Naive thymus-derived CD8-positive, alpha-beta T cell (primary cell): ENCODE measurements at regions not wholly inside any gene's neighbourhood (a gene's known extent, or its start where the extent isn't known, plus 50 kb on each side); places are given as distances from the start of the nearest gene placed in this dataset.
"Not testable (repeated sequence)": the region's sequence is repeated elsewhere in the genome, so short reads cannot be mapped to it uniquely, and the experiment has no call there.

Source experiments
- ATAC-seq, 2 donors: fragments of 150-1000 bp; cut with Tn5 transposase in 1 of 2; sonication (Bioruptor Pico), chemical (Tn5 transposase) in 1 of 2; 1 replicate in 1 of 2; 2 replicates in 1 of 2; pipeline ENCODE4 v1.10.0; 2021; ENCODE audit warnings: mild to moderate bottlenecking in 2 of 2, moderate library complexity in 2 of 2
- POLR2A ChIA-PET: fragments of 350-600 bp; sonication (Branson Sonifier 250); formaldehyde crosslinking; loops from one replicate; lab custom pipeline; 2021; ENCODE audit warnings: antibody characterized with exemption; lab: Charles Lee
- DNase-seq, 10 donors: peaks; one replicate each; pipeline versions ENCODE4 v3.0.0 to v3.0.0-alpha.2; 2020 to 2022
- H3K27ac Mint-ChIP-seq, 10 donors: one replicate each; pipeline ENCODE4 v1.8.0; 2020 to 2022; ENCODE audit warnings: mild to moderate bottlenecking in 10 of 10, mixed read lengths in 10 of 10, moderate library complexity in 4 of 10, inconsistent platforms in 1 of 10
- H3K27me3 Mint-ChIP-seq, 5 donors: one replicate each; pipeline ENCODE4 v1.8.0; 2021 to 2022; ENCODE audit warnings: mixed read lengths in 5 of 5
- H3K36me3 Mint-ChIP-seq, 3 donors: one replicate each; pipeline ENCODE4 v1.8.0; 2020 to 2022; ENCODE audit warnings: mixed read lengths in 3 of 3, mild to moderate bottlenecking in 2 of 3, inconsistent platforms in 1 of 3
- H3K4me1 Mint-ChIP-seq, 4 donors: one replicate each; pipeline ENCODE4 v1.8.0; 2021 to 2022; ENCODE audit warnings: mixed read lengths in 4 of 4
- H3K4me3 Mint-ChIP-seq, 10 donors: one replicate each; pipeline ENCODE4 v1.8.0; 2020 to 2022; ENCODE audit warnings: mild to moderate bottlenecking in 10 of 10, mixed read lengths in 10 of 10, moderate library complexity in 6 of 10, inconsistent platforms in 1 of 10
- H3K9me3 Mint-ChIP-seq, 9 donors: one replicate each; pipeline ENCODE4 v1.8.0; 2020 to 2022; ENCODE audit warnings: mixed read lengths in 9 of 9, mild to moderate bottlenecking in 3 of 9, inconsistent platforms in 1 of 9, moderate library complexity in 1 of 9

GRCh38 chr9:22790329-22790728 is 343.7 kb downstream of the DMRTA1 start:
- H3K4me3 Mint-ChIP-seq: no peak overlapping the region
- no peaks in the 10 kb centered on the region for H3K4me1 Mint-ChIP-seq
- H3K36me3 Mint-ChIP-seq: peaks cover 0 to 5% (median 0%) of the 10 kb centered on the region in 3 donors
- POLR2A ChIA-PET: no interaction called here
- H3K9me3 Mint-ChIP-seq: peaks cover 2 to 31% (median 15%) of the 10 kb centered on the region in 9 donors
- ATAC-seq (no peak), DNase-seq (no peak)
- H3K27ac Mint-ChIP-seq: no peak overlapping the region
- H3K27me3 Mint-ChIP-seq: no peaks in the 10 kb centered on the region

DNA sequence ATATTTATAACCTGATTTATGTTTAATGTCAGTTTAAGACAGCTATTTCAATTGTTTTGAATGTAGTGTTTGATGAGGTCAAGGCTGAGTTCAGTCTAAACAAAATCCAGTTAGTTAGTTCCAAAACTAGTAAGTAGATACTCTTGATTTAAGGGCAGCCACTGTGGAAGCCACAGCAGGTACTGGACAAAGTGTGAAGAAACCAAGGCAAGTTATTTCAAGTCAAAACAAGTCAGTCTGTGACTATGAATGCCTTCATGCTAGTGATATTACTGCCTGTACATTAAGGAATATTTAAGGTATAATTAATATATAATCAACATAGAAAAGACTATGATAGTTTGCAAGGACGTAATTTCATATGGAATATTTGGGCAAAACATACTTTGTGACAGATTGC is 362.3 kb downstream of the DMRTA1 start:
- H3K4me1 Mint-ChIP-seq: no peaks in the 10 kb centered on the region
- H3K36me3 Mint-ChIP-seq: no peaks in the 10 kb centered on the region
- ATAC-seq: no peak
- no peak for DNase-seq
- H3K27ac Mint-ChIP-seq: no peak overlapping the region
- POLR2A ChIA-PET: no interaction called here
- no peaks in the 10 kb centered on the region for H3K27me3 Mint-ChIP-seq
- peaks cover 0 to 22% (median 6%) of the 10 kb centered on the region in 9 donors for H3K9me3 Mint-ChIP-seq
- H3K4me3 Mint-ChIP-seq: no peak overlapping the region

DNA sequence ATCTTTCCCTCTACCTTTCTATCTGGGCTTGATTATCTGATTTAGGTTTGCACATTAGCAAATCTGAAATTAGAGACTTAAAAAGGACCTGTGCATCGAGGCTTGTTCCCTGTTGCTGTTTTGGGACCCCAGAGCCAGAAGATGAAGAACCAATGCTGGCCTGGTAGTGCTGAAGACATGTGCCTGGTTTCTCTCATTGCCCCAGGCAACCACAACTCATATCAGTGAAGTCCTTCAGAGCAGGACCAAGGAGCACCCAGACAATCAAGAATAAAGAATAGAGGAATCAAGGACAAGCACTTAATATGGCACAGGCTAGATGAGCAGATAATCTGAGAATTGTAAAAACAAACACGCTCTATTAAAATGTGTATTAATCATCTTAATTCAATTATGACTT is 362.7 kb downstream of the DMRTA1 start:
- no peaks in the 10 kb centered on the region for H3K4me1 Mint-ChIP-seq
- H3K36me3 Mint-ChIP-seq: no peaks in the 10 kb centered on the region
- no peak for ATAC-seq
- peaks cover 0 to 19% (median 4%) of the 10 kb centered on the region in 9 donors for H3K9me3 Mint-ChIP-seq
- no peak overlapping the region for H3K27ac Mint-ChIP-seq
- no peaks in the 10 kb centered on the region for H3K27me3 Mint-ChIP-seq
- no peak overlapping the region for H3K4me3 Mint-ChIP-seq
- POLR2A ChIA-PET: no interaction called here
- no peak for DNase-seq

- Mint-ChIP-seq H3K4me1 (no peaks in the 10 kb centered on the region), H3K9me3 (peaks cover 0 to 20% (median 5%) of the 10 kb centered on the region in 9 donors), H3K27me3 (no peaks in the 10 kb centered on the region), H3K4me3 (no peak overlapping the region), H3K27ac (no peak overlapping the region), H3K36me3 (no peaks in the 10 kb centered on the region)
- POLR2A ChIA-PET: no interaction called here
- ATAC-seq (no peak), DNase-seq (no peak)
Measured at GRCh38 chr9:22813529-22813928, 366.9 kb downstream of the DMRTA1 start.

- no peak for ATAC-seq
- DNase-seq: no peak
- Mint-ChIP-seq H3K4me1 (no peaks in the 10 kb centered on the region), H3K27me3 (no peaks in the 10 kb centered on the region), H3K4me3 (no peak overlapping the region), H3K27ac (no peak overlapping the region), H3K36me3 (no peaks in the 10 kb centered on the region), H3K9me3 (peaks cover 2 to 20% (median 6%) of the 10 kb centered on the region in 9 donors)
- POLR2A ChIA-PET: no interaction called here
Measured at GRCh38 chr9:22815246-22815645, 368.6 kb downstream of the DMRTA1 start.

- no peak for ATAC-seq
- Mint-ChIP-seq H3K27ac (no peak overlapping the region), H3K4me1 (no peaks in the 10 kb centered on the region), H3K4me3 (no peak overlapping the region), H3K36me3 (no peaks in the 10 kb centered on the region), H3K27me3 (no peaks in the 10 kb centered on the region), H3K9me3 (peaks cover 0 to 30% (median 10%) of the 10 kb centered on the region in 9 donors)
- POLR2A ChIA-PET: no interaction called here
- no peak for DNase-seq
Measured at GRCh38 chr9:22817181-22817580, 370.6 kb downstream of the DMRTA1 start.

- H3K27me3 Mint-ChIP-seq: no peaks in the 10 kb centered on the region
- no peak for DNase-seq
- H3K4me1 Mint-ChIP-seq: no peaks in the 10 kb centered on the region
- H3K36me3 Mint-ChIP-seq: no peaks in the 10 kb centered on the region
- ATAC-seq: no peak
- no peak overlapping the region for H3K4me3 Mint-ChIP-seq
- H3K27ac Mint-ChIP-seq: no peak overlapping the region
- H3K9me3 Mint-ChIP-seq: peaks cover 4 to 25% (median 10%) of the 10 kb centered on the region in 9 donors
- POLR2A ChIA-PET: no interaction called here
Measured at GRCh38 chr9:22829236-22829635, 382.6 kb downstream of the DMRTA1 start.

DNA sequence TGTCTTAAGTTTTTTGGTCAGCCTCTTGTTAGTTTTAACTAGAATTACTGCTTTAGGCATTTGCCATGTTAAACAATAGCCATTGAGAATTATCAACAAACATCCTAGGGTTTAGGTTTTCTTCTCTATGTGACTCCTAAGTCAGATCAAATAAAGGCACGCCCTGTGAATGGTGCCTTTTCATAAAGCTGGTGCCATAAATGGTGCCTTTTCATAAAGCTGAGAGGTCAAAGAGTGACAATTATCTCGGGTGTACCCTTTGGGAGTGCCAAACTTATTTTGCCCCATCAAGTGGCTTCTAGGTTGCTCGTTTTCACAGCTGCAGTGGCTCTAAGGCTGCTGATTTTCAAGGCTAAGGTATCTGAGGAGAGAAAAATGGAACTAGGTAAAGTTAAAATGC is 391.6 kb downstream of the DMRTA1 start:
- no peak overlapping the region for H3K4me3 Mint-ChIP-seq
- POLR2A ChIA-PET: no interaction called here
- H3K27ac Mint-ChIP-seq: no peak overlapping the region
- no peak for DNase-seq
- peaks cover 0 to 17% (median 6%) of the 10 kb centered on the region in 9 donors for H3K9me3 Mint-ChIP-seq
- no peaks in the 10 kb centered on the region for H3K4me1 Mint-ChIP-seq
- ATAC-seq: no peak
- no peaks in the 10 kb centered on the region for H3K27me3 Mint-ChIP-seq
- H3K36me3 Mint-ChIP-seq: no peaks in the 10 kb centered on the region

GRCh38 chr9:22840641-22841040 is 394.0 kb downstream of the DMRTA1 start:
- no peak overlapping the region for H3K4me3 Mint-ChIP-seq
- ATAC-seq (no peak), DNase-seq (no peak)
- peaks cover 0 to 3% (median 0%) of the 10 kb centered on the region in 3 donors for H3K36me3 Mint-ChIP-seq
- H3K9me3 Mint-ChIP-seq: peaks cover 2 to 28% (median 13%) of the 10 kb centered on the region in 9 donors
- POLR2A ChIA-PET: no interaction called here
- no peaks in the 10 kb centered on the region for H3K4me1 Mint-ChIP-seq
- H3K27me3 Mint-ChIP-seq: no peaks in the 10 kb centered on the region
- H3K27ac Mint-ChIP-seq: no peak overlapping the region

- H3K36me3 Mint-ChIP-seq: peaks cover 0 to 16% (median 0%) of the 10 kb centered on the region in 3 donors
- POLR2A ChIA-PET, H3K4me3 Mint-ChIP-seq, H3K27ac Mint-ChIP-seq, H3K27me3 Mint-ChIP-seq, ATAC-seq, DNase-seq, H3K4me1 Mint-ChIP-seq: not testable (repeated sequence)
- peaks cover 8 to 61% (median 28%) of the 10 kb centered on the region in 9 donors for H3K9me3 Mint-ChIP-seq
Measured at GRCh38 chr9:22845243-22845642, 398.6 kb downstream of the DMRTA1 start.

- H3K9me3 Mint-ChIP-seq: peaks cover 0 to 50% (median 13%) of the 10 kb centered on the region in 9 donors
- ATAC-seq (no peak), DNase-seq (no peak)
- no peaks in the 10 kb centered on the region for H3K36me3 Mint-ChIP-seq
- H3K27me3 Mint-ChIP-seq: no peaks in the 10 kb centered on the region
- H3K4me3 Mint-ChIP-seq: no peak overlapping the region
- POLR2A ChIA-PET: no interaction called here
- H3K4me1 Mint-ChIP-seq: no peaks in the 10 kb centered on the region
- H3K27ac Mint-ChIP-seq: no peak overlapping the region
Measured at GRCh38 chr9:22855980-22856379, 409.4 kb downstream of the DMRTA1 start.

DNA sequence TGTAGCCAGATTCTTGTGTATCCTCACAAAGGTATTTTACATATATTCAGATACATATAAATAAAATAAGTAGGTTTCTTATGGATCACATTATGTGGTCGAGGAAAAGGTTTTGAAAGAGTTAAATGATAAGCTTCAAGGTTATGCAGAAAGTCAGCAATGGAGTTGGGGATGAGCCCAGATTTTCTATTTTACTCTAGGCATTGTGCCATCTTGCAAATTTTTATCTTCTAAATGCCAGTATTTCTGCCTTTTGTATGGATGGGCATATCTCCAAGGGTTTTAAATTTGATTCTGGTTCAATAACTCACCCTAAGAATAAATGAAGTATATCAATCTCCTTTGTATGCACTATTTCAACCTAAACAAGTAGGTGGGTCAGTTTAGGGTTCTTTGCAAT is 410.7 kb downstream of the DMRTA1 start:
- no peak for DNase-seq
- no peaks in the 10 kb centered on the region for H3K36me3 Mint-ChIP-seq
- no peak overlapping the region for H3K27ac Mint-ChIP-seq
- ATAC-seq: no peak
- H3K4me1 Mint-ChIP-seq: no peaks in the 10 kb centered on the region
- H3K27me3 Mint-ChIP-seq: no peaks in the 10 kb centered on the region
- H3K9me3 Mint-ChIP-seq: peaks cover 0 to 54% (median 16%) of the 10 kb centered on the region in 9 donors
- POLR2A ChIA-PET: no interaction called here
- H3K4me3 Mint-ChIP-seq: no peak overlapping the region

DNA sequence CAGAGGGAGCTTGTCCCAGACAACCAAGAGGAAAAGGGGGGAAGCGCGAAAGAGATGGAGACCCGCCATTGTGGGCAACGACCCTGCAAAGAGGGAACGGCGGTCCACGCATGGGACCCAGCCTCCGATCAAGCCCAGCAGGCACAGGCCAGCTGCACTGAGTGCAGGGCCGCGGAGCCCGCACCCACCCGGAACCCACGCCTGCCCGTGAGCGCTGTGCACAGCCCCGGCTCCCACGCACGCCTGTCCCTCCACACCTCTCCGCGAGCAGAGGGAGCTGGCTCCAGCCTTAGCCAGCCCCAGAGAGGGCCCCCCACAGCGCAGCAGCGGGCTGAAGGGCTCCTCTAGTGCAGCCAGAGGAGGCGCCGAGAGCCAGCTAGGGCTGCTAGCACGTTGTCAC is 416.5 kb downstream of the DMRTA1 start:
- Mint-ChIP-seq H3K27ac (no peak overlapping the region), H3K36me3 (peaks cover 0 to 9% (median 0%) of the 10 kb centered on the region in 3 donors), H3K4me1 (no peaks in the 10 kb centered on the region), H3K4me3 (no peak overlapping the region), H3K9me3 (peaks cover 0 to 43% (median 21%) of the 10 kb centered on the region in 9 donors), H3K27me3 (no peaks in the 10 kb centered on the region)
- no peak for DNase-seq
- POLR2A ChIA-PET: no interaction called here
- no peak for ATAC-seq

DNA sequence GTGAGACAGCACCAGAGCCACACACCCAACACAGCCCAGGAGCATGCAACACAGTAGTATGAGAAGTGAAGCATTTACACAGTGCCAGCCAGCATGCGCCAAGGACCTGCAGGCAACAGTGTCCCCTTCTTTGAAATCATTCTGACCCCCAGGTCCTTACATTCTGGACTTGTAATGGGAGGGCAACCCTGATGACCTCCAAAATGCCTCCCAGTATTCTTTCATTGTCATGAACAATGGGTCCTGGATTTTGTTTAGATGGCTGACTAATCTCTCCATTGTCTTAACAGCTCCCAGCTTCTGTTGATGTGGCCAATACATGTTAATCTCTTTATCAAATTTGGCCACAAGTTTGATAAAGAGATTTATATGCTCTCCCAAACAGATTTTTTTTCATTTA is 417.1 kb downstream of the DMRTA1 start:
- Mint-ChIP-seq H3K4me3 (no peak overlapping the region), H3K9me3 (peaks cover 0 to 36% (median 19%) of the 10 kb centered on the region in 9 donors), H3K4me1 (no peaks in the 10 kb centered on the region), H3K27me3 (no peaks in the 10 kb centered on the region), H3K36me3 (peaks cover 0 to 9% (median 0%) of the 10 kb centered on the region in 3 donors), H3K27ac (no peak overlapping the region)
- DNase-seq: no peak
- POLR2A ChIA-PET: no interaction called here
- ATAC-seq: no peak
